ENCODE measurements at regions not wholly inside any gene's neighbourhood (a gene's known extent, or its start where the extent isn't known, plus 50 kb on each side); places are given as distances from the start of the nearest gene placed in this dataset.

DNA sequence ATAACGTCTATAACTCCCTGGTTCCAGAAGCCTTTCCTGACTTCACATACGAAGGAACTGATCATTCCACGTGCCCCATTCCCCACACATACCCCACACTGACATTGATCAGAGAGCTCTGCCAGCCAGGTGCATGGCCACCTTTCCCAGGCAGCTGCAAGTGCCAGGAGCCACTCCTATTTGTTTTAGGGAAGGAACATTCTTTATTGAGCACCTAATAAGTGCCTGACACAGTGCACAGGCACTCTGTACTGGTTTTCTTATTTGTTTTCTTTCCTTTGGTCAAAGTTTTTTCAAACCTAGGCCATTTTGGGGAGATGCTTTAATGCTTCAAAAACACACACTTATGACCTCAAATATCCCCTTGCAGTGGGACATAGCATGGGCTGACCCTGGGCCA lies 50.0 kb downstream of the PITPNM2 start:
- DNase-seq: no peak

DNA sequence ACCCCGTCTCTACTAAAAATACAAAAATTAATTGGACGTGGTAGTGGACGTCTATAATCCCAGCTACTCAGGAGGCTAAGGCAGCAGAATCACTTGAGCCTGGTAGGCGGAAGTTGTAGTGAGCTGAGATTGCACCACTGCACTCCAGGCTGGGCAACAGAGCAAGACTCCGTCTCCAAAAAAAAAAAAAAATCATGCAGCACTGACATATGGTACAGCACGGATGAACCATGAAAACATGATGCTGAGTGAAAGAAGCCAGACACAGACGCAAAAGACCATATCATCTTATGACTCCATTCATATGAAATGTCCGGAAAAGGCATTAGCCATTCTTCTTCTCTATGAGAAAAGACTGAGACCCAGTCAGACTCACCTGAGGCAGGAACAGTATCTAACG lies 50.4 kb downstream of the PITPNM2 start:
- DNase-seq: no peak

DNA sequence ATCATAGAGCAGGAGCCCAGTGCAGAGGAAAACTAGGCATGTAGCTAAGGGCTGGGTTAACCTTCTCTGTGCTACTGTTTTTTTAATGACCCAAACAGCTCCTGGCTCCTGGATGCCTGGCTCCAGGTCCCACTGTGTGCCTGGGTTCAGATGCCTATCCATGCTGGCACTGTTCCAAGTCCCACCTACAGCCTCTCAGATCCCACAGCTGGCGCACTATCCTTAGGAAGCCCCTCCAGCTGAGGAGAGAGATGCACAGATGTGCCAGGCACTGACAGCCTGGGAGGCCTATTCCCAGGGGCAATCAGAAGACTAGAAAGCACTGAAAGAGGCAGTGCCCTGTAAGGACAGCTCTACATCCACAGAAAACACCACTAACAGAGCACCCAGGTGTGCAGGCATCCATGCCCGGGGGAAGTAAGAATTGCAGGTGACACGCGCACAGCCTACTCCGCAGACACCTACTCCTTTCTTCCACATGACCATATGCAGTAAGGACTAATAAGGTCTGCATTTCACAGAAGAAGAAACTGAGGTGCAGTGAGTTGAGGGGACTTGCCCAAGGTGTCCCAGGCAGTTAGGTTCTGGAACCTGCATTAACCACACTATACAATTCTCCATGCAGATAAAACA lies 51.2 kb downstream of the PITPNM2 start:
- peak; percentile 8 for DNase-seq

DNA sequence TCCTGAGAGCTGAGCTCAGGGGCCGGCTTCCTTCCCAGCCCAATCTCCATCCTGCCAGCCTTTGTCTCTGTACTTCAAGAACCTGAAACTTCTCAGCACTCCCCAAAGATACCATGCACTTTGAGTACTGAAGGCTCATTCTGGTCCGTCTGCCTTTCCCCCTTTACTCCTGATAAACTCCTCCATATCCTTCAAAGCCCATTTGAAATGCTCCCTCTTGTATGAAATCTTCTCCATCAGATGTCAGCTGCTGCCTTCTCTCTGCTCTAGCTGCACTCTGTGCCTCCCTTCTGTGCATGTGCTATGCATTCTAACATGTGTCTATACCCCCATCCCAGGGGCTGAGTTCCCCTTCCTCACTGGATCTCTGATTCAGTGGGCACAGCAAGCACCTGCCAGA lies 52.1 kb downstream of the PITPNM2 start:
- no peak for DNase-seq

DNA sequence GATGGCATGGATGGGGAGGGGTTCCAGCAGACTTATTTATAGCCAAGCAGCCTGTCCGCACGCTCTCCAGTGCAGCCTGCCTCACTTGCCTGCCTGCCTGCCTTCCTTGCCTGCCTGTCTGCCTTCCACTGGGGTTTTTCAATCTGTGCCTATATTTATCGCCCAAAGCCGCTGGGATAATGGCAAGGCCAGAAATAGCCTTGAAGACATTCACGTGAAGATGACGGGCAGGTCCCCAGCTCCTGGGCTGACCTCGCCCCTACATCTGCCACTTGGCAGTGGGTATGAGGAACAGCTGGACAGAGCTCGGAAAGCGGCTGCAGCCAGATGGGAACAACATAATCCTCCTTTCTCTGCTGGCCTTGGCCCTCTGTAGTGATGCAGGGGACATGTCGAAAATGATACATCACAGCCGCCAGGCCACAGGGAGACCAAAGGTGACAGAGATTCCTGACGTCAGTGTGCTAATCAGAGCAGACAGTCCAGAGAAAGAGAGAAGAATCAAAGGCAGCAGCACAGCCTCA lies 53.3 kb downstream of the PITPNM2 start:
- DNase-seq: peak; percentile 80

DNA sequence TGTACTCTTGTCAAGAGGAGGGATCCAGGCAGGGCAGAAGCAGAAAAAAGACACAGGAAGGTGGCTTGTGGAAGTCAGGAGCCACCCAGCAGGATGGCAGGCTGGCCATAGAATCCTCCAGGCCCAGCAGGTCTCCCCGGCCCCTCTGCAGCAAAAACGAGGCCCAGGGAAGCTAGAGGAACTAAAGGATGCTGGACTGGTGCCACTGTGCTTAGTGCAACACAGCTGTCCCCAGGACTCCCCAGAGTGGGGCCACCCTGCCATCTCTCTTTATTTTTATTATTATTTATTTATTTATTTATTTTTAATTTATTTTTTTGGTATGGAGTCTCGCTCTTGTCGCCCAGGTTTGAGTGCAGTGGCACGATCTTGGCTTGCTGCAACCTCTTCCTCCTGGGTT lies 54.1 kb downstream of the PITPNM2 start:
- no peak for DNase-seq

DNA sequence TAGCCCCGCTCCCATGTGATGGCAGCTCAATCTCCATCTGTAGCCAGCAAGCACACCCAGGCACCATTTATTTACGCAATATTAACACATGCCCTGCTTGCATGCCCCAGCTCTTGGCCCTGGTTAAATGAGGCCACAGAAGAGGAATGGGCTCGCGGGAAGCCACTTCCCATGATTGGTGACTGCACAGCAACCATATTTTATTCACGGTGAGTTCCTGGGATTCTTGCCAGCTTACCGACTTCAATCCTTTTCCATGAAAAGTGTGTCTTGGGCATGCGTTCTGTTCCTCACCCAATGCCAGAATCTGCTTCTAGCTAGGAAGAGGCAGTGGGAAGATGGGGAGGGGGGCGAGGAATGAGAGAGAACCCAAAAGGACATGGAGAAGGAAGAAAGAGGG lies 54.7 kb downstream of the PITPNM2 start:
- peak; percentile 48 for DNase-seq

DNA sequence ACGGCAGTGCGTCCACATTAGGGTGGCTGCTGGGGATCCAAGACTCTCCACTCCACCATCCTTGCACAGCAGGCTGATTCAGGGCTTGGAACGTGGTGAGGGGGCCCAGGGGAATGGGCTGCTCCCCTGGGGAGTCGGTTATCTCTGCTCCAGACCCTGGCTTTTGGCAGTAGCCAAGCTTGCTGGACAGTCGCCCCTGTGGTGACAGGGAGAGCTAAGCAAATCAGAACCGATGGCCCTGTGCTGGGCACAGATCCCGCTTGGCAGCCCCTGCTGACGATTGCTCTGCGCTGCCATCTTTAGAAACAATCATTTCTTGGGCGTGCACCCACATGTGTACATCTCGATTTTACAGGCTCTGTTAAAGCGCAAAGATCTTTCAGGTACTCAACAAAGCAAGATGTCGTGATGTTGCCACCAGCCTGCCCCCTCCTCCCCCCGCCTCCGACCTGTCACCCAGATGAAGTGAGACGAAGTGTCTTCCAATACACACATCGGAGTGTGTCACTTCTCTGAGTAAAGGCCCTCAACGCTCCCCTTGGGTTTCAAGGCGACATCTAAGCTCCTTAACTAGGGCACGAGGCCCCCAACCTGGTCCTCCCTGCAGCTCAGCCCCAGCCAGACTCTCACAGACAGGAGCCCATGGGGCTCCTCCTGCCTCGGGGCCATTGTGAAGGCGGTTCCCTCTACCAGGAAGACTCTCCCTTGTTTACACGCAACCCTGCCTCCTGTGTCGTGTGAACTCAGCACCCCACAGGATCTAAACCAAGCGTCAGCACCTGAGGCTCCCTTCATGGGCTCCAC lies 55.6 kb downstream of the PITPNM2 start:
- DNase-seq: no peak

DNA sequence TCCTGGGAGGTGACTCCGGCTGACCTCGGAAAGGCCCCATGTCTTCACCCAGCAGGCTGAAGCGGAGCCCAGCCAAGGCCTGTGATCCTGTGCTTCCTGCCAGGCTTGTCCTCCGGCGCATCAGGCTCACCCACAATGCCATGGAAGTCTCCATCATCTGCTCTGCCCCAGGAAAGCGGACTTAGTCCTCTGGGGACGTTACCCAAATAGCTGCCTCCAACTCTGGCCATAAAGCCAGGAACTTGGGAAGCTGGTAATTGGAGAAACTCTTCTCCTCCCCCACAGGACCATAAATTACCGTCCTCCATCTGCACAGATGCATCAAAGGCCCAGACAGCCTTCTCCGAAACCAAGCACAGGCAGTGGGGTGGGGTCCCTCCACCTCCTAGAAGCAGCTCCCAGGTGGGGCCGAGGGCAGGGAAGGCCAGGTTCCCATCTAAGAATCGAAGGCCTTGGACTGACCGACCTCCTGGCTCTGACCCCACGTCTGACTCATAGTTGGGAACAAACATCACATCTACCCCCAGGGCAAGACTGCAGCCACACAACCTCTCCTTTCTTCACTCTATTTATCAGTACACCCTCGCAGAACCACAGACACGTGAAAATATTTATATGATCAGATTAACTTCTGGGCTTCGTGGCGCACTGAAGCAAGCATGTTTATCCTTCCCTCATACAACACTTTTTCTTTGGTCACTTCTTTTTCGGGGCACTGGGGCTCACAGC lies 56.4 kb downstream of the PITPNM2 start:
- peak; percentile 17 for DNase-seq

DNA sequence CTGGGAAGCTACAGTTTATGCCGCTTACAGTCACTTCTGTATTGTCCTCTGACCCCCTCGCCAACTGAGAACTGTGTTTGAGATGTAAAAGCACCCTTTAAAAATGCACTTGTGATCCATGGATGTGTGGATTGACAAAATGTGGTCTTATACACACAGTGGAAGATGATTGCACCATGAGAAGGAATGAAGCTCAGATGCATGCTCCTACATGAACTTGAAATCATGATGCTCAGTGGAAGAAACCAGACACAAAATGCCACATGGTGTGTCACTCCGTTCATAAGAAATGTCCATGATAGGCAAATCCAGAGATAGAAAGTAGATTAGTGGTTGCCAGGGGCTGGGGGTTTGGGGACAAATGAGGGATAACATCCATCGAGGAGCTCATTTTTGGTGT lies 58.0 kb downstream of the PITPNM2 start:
- DNase-seq: no peak

DNA sequence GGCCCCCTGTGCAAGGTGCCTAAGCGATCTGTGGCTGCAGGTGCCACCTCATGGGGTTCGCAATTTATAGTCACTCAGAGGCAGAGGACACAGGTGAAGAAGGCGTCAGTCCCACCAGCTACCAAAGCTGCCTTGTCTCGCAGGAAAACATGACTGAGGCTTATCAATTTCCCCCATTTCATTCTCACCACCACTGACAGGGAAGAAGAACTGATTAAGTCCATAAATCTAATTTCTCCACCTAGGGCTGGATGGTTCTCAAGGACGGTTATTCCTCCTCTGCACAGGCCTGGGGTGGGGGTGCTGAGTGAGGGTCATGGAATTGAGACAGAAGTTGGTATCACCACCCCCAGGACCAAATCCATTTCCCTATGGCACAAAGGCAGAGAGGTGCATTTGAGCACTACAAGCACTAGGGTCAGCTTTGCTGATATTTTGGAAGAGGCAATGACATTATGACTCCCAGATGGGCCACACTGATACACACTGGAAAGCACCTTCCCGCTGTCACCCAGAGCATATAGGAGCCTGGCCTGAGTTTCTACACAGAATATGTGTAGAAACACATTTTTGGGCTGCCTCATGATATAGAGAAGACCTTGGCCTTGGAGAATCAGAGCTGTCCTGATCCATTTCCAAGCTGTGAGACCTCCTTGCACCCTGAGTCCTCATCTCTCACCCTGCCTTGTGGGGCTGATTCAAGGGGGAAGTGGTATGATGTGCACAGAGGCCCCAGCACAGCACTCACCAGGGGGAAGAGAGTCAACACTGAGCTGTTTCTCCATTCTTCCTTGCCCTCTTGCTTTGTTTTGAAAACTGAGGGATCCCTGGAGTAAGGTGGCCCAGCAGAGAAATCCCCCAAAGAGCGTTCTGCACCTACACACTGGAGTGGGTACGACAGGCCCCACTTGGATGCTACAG lies 59.4 kb downstream of the PITPNM2 start:
- DNase-seq: no peak

DNA sequence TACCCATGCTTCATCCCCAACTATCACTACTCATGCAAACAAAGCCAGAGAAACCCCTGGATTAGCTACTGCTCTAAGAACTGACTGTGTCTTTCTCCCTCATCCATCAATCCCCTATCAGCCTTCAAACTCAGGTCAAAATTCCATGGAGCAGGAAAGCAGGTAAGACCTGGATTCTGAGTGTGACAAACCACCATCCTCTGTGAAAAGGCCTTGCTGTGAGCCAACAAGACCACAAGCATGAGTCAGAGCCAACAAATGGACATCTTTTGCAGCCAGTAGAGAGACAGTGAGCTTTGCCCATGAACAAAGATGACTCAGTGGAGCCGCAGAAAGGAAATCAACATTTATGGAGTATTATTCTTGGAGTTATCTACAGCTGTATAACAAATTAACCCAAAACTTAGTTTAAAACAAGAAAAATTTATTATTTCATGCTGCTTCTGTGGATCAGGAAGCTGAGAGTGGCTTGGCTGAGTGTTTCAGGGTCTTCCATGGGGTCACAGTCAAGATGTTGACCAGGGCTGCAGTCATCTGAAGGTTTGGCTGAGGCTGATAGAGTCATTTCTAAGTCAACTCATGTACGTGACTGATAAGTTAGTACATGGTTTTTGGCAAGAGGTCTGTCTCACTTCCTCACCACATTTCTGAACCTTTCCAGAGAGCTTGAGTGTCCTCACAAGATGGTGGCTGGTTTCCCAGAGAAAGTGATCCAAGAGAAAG lies 61.1 kb downstream of the PITPNM2 start:
- DNase-seq: no peak

DNA sequence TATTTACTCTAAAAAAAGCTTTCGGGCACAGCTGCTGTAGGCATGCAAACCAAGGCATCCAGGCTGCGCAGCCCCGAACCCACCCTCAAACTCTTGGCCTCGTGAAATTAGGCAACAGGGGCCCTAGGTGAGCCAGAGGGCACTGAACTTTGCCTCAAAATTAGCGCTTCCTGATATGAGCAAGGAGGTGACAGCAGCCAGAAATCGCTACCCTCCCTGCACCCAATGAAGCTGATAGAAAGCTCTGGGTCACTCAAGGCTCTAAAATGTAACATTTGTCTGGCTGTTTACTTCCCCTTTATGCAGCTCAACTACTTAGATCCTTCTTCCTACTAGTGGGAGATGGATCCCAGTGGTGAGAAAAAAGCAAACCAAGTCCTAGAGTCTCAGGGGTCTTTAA lies 61.8 kb downstream of the PITPNM2 start:
- no peak for DNase-seq

DNA sequence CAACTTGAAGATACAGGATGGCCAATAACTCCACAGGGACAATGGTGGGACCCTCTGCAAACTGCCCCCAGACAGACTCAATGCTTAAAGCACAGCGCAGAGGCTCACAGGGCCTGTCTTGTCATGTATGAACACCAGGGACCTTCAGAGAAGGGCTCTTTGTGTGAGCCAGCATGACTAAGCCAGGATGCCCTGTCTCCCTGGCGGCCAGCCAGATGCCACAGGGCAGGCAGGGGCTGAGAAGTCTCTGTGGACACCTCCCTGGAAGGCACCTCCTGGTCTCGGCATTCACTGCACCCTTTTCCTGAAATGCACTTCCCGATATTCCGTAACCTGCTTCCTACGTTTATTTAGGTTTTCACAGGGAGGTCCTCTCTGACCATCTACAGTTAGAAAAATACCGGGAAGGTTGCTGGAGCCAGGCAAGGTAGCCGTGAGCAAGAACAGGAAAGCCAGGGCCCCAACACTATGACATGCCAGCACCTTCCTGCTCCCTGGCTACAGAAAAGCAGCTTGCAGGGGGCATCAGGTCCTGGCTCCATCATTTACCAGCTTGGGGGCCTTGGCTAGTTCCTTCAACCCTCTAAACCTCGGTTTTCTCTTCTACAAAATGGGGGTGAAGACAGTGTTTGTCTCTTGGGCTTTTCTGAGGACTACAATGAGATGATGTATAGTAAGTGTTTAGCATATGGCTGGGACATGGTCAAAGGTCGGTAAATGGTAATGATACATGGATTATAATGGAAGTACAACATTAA lies 65.0 kb downstream of the PITPNM2 start:
- DNase-seq: peak; percentile 17

DNA sequence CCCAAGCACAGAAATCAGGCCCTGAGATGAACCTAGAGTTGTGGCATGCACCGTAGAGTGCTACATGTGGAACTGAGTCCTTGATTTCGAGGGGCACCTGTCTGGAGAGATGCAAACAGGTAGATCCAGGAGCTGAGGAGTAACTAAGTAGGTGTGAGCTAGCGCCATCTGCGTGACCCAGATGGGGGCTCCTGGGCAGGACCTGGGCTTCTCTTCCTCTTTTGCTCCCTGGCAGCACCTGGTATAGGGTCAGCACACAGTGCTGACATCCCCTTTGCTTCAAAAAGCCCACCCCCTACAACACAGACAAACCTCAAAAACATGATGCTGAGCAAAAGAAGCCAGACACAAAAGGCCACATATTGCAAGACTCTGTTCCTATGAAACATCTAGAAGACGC lies 65.8 kb downstream of the PITPNM2 start:
- DNase-seq: no peak

DNA sequence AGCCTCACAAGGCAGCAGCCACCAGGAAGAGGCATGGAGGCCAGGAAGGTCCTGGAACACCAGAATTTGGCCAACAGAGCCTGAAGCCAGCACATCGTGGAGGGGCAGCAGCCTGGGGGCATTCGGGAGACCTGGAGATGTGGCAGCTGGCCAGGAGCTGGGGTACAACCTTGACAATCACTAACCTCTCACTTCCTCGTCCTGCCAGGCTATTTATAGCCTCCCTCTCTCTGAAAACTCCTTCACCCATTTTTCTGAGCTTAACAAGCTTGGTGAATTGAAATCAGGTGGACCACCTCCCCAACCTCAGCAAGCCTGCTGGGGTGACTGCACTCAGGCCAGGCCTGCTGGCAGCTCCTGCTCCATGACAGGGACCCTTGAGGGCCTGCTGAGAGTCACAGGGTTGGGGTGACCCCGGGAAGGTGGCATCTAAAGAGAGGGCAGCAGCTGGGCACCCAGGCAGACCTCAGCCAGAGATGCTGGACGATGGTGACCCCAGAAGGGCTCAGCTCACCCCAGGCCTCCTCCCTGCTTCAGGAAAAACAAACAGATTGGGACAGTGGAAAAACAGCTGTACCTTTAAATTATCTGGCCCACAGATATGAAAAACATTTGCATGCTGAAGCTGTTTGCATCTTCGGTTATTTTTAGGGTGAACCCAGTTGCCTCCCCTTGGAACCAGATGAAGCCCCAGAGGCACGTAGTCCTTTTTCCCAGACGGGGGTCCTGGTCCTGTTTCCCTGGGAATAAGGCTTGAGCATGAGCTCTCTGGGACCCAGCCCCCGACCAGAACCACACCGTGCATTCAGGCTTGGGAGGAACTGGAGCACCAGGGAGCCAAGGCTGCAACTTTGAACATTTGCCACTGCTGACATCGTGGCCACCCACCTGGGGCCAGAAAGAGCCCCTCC lies 67.0 kb downstream of the PITPNM2 start:
- DNase-seq: no peak

DNA sequence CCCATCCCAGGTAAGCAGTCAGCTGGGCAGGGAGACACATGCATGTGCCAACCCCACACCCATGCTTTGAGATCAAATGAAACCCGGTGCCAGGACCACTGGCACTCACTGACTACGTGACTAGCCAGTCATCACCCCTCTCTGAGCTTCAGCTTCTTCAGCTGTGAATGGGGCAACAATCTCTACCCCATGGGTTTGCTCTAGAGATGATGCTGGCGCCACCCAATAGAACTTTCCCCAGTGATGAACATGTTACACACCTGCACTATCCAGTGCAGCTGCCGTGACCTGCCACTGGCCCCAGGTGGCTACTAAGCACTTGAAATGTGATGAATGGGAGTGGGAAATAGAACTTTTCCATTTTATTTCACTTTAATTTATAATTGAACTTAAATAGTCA lies 70.3 kb downstream of the PITPNM2 start:
- DNase-seq: no peak

DNA sequence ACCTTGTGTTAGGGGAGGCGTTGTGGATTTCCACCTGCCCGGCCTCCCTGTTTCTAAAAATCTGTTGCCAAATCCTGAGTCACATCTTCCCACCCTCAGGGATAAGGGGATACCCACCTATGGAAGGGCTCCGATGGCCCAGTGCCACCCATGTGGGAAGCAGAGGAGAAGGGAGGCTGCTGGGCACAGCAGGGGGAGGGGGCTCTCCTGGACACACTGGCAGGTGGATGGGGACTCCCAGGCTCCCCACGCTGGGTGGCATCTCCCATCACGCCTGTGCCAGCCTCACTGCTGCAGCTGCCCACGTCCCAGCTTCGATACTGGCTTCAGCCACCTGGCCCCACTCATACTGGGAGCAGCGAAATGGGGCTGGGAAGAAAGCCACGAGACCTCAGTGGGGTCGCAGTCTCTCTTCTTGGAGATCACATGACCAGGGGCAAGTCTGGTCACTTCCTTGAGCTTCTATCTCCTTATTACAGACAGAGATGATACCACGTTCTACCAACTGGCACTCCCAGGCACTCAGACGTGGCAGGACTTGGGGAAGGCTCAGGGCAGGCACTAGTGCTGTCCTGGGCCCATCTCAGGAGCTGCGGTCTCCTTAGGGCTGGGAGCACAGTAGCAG lies 72.2 kb downstream of the PITPNM2 start:
- no peak for DNase-seq

DNA sequence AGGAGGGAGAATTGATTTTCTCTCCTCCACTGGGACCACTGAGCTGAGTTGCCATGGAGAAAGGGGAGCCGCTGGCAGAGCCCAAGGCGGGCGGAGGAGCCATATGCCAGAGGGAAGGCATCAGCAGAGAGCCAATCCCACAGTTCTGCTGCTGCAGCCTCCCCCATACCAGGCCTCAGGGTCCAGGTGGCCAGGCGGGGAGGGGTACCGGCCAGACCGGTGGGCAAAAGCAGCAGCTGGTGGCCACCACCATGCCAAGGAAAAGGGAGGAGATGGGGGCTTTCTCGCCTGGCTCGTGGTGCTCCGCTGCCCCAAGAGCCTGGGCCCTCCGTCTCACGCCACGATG lies 72.8 kb downstream of the PITPNM2 start:
- DNase-seq: peak; percentile 73

Measured in NCI-H446 treated with DMSO at 0.1 percent for 48 hours (cell line).